ENCODE measurements at regions not wholly inside any gene's neighbourhood (a gene's known extent, or its start where the extent isn't known, plus 50 kb on each side); places are given as distances from the start of the nearest gene placed in this dataset.

DNA sequence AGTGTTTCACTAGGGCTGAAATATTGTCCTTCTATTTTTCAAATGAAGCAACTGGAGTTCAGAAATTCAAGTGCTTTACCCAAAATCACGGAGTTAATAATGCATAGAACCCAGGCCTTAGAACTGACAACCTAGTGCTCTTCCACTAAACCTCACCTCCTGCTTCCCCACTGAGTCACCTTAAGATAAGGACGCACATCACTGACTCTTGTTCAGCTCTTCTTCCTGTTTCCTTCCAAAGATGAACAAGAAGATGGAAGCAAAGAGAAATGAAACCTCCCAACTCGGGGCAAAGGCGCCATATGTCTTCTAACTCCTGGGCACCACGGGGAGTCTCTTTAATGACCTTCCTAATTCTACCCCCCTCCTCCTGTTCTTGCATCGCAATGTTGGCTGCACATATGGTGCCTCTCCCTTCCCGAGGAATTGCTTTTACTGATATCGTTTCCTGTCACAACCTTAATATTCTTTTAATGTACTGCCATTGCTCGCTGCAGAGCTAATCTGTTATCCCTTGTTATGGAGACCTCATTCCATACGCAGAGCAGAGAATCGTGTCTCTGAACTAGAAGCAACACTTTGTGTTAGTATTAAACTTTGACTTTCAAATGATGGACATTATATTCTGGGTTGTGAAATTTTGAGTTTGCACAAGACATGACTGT lies 591.4 kb downstream of the TMEM114 start:
- TF ChIP-seq, protein P1, sequence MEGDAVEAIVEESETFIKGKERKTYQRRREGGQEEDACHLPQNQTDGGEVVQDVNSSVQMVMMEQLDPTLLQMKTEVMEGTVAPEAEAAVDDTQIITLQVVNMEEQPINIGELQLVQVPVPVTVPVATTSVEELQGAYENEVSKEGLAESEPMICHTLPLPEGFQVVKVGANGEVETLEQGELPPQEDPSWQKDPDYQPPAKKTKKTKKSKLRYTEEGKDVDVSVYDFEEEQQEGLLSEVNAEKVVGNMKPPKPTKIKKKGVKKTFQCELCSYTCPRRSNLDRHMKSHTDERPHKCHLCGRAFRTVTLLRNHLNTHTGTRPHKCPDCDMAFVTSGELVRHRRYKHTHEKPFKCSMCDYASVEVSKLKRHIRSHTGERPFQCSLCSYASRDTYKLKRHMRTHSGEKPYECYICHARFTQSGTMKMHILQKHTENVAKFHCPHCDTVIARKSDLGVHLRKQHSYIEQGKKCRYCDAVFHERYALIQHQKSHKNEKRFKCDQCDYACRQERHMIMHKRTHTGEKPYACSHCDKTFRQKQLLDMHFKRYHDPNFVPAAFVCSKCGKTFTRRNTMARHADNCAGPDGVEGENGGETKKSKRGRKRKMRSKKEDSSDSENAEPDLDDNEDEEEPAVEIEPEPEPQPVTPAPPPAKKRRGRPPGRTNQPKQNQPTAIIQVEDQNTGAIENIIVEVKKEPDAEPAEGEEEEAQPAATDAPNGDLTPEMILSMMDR (IDR thresholded peaks at IDR 0.05; ENCODE audit: insufficient read depth, low read depth, low read length, missing control alignments), result no peak
- H3K4me3 ChIP-seq (ENCODE audit: low read length), result no peak overlapping the region

DNA sequence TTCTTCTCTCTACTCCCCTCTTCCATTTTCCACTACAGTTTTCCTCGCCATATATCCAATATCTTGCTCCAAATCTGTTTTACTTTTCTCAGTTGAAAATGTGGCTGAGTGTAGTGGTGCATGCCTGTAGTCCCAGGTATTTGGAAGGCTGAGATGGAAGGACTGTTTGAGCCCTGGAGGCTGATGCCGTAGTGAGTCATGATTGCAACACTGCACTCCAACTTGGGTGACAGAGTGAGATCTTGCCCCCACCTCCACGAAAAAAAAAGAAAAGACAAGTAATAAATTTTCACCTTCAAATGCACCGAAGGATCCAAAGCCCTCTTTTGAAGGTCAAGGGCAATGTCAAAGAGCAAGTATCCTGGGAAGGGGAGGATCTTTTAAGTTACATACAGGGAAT lies 592.3 kb downstream of the TMEM114 start:
- no peak overlapping the region for H3K4me3 ChIP-seq (ENCODE audit: low read length)
- TF ChIP-seq, protein P1 (IDR thresholded peaks at IDR 0.05; ENCODE audit: insufficient read depth, low read depth, low read length, missing control alignments), result no peak
- DNase-seq (ENCODE audit: low read depth), result no peak

More for the DNA sequence above, 591.4 kb downstream of the TMEM114 start:
- DNase-seq (ENCODE audit: low read depth), result no peak

DNA sequence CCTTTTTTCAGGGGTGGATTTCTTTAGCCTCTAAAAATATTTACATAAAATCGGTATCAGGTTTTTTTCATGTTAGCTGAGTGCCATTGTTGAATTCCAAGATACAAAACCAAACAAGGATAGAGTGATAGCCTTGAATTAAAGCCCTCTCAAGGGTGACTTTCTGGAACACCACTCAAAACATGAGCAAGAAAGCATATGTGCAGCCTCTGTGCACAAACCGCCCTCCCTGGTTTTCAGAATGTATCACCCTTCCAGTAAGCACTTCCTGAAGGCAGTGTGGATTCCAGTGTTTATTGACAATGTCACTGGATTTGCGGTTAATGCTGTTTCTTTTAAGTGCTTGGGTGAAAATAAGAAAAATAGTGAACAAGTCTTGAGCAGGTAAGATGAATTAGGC lies 597.7 kb downstream of the TMEM114 start:
- no peak for DNase-seq (ENCODE audit: low read depth)
- TF ChIP-seq, protein P1 (IDR thresholded peaks at IDR 0.05; ENCODE audit: insufficient read depth, low read depth, low read length, missing control alignments), result no peak
- H3K4me3 ChIP-seq (ENCODE audit: low read length), result no peak overlapping the region

DNA sequence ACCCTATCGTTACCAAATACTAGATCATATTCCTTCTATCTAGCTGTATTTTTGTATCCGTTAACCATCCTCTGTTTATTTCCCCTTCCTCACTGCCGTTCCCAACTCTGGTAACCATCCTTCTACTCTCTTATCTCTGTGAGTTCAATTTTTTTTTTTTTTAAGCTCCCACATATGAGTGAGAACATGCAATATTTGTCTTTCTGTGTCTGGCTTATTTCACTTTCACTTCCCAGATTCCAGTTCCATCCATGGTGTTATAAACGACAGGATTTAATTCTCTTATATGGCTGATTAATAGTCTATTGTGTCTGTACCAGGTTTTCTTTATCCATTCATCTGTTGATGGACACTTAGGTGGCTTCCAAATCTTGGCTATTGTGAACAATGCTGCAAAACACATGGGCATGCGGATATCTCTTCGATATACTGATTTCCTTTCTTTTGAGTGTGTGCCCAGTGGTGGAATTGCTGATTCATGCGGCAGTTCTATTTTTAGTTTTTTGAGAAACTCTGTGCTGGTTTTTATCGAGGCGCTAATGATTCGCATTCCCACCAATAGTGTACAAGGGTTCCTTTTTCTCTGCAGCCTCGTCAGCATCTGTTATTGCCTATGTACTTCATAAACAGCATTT lies 599.6 kb downstream of the TMEM114 start:
- no peak for DNase-seq (ENCODE audit: low read depth)
- TF ChIP-seq, protein P1 (IDR thresholded peaks at IDR 0.05; ENCODE audit: insufficient read depth, low read depth, low read length, missing control alignments), result no peak
- no peak overlapping the region for H3K4me3 ChIP-seq (ENCODE audit: low read length)

DNA sequence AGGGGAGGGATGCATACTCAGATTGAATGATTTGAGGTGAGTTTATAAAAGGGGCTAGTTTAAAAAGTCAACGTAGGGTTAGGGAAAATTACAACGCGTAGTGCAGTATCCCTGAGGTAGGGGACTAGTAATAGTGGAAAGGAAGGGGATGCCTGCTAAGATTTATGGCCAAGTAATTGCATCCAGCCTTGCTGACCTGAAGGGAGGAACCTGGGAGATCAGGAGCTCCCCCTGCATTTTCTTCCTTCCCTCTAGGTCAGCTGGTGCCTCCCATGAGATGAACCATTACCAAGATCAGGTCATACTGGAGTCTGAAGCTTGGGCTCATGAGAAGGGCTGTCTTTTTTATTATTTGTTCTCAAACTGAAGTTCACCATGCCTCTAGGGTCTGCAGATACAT lies 606.6 kb downstream of the TMEM114 start:
- H3K4me3 ChIP-seq (ENCODE audit: low read length), result no peak overlapping the region
- TF ChIP-seq, protein P1 (IDR thresholded peaks at IDR 0.05; ENCODE audit: insufficient read depth, low read depth, low read length, missing control alignments), result no peak
- no peak for DNase-seq (ENCODE audit: low read depth)

DNA sequence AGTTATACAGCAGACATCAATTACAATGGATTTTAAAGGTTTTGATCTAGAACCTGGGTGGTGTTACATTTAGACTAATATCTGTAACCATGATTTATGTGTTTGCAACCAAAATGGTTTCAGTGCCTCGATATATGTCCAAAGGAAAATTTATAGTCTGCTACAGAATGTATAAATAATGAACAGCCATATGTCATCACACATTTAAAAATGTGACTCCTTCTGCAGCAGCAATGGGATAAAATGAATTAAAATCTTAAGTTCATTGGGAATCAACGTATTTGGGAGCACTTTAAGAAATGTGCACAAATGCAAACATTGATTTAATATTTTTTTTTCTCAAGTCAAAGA lies 610.2 kb downstream of the TMEM114 start:
- no peak for DNase-seq (ENCODE audit: low read depth)
- no peak overlapping the region for H3K4me3 ChIP-seq (ENCODE audit: low read length)
- TF ChIP-seq, protein P1 (IDR thresholded peaks at IDR 0.05; ENCODE audit: insufficient read depth, low read depth, low read length, missing control alignments), result no peak
